Uterus (tissue), 3 donors: ENCODE measurements at regions not wholly inside any gene's neighbourhood (a gene's known extent, or its start where the extent isn't known, plus 50 kb on each side); places are given as distances from the start of the nearest gene placed in this dataset.

Experiments used
- DNase-seq, 2 donors: peaks; one replicate each; pipeline ENCODE4 v3.0.0-alpha.2; 2019 to 2020
- H3K27ac ChIP-seq, 2 donors: fragments of 200-600 bp; sonication (generic); 1 replicate in 1 of 2; 2 replicates in 1 of 2; pipeline ENCODE4 v1.5.1; 2016 to 2018
- H3K27me3 ChIP-seq, 2 donors: fragments of 200-600 bp; sonication (generic); one replicate each; pipeline ENCODE4 v1.5.1; 2018 to 2019; ENCODE audit warnings: control low read depth in 1 of 2
- H3K36me3 ChIP-seq, 2 donors: fragments of 200-600 bp; sonication (generic); one replicate each; pipeline ENCODE4 v1.5.1; 2019; ENCODE audit warnings: control low read depth in 1 of 2
- H3K4me1 ChIP-seq, 2 donors: fragments of 200-600 bp; sonication (generic); one replicate each; pipeline ENCODE4 v1.5.1; 2018 to 2019; ENCODE audit warnings: control low read depth in 1 of 2
- H3K4me3 ChIP-seq, 2 donors: fragments of 200-600 bp; sonication (generic); 1 replicate in 1 of 2; 2 replicates in 1 of 2; pipeline ENCODE4 v1.5.1; 2018 to 2019; ENCODE audit warnings: mild to moderate bottlenecking in 1 of 2
- H3K9me3 ChIP-seq, 2 donors: fragments of 200-600 bp; sonication (generic); one replicate each; pipeline ENCODE4 v1.5.1; 2019; ENCODE audit warnings: control low read depth in 1 of 2
- CTCF ChIP-seq, 4 experiments: fragments of 200-600 bp in 2 of 4; fragments of 450-650 bp in 2 of 4; sonication (generic) in 2 of 4; IDR thresholded peaks; one replicate each; pipeline ENCODE4 v1.5.1; 2016 to 2019; ENCODE audit warnings: antibody characterized with exemption in 4 of 4, mild to moderate bottlenecking in 2 of 4, moderate library complexity in 1 of 4
- POLR2A ChIP-seq, 2 donors: fragments of 450-650 bp; IDR thresholded peaks; one replicate each; pipeline ENCODE4 v1.6.1; 2016; ENCODE audit warnings: antibody characterized with exemption in 2 of 2, mild to moderate bottlenecking in 1 of 2, moderate library complexity in 1 of 2
- intact Hi-C: fragments of 100-400 bp; cut with DNase I; formaldehyde crosslinking; loops from one replicate; pipeline ENCODE4 v1.15.1; 2023; ENCODE audit warnings: low total_unique reads
- donor health status: DM: yes; HTN: yes; CAD: no.

GRCh38 chr7:52669031-52669430 is 366.4 kb upstream of the POM121L12 start:
- intact Hi-C loops = no loop called here
- H3K27ac ChIP-seq = no peak overlapping the region
- no peaks in the 10 kb centered on the region for H3K36me3 ChIP-seq
- TF ChIP-seq POLR2A (IDR thresholded peaks at IDR 0.05) = no peak
- TF ChIP-seq CTCF (IDR thresholded peaks at IDR 0.05) = no peak
- H3K4me3 ChIP-seq = no peak overlapping the region
- no peaks in the 10 kb centered on the region for H3K4me1 ChIP-seq
- H3K9me3 ChIP-seq = no peaks in the 10 kb centered on the region
- H3K27me3 ChIP-seq = no peaks in the 10 kb centered on the region
- DNase-seq = no peak

- no peaks in the 10 kb centered on the region for H3K9me3 ChIP-seq
- DNase-seq = peak in 1 of 2 donors; percentile 11
- H3K27ac ChIP-seq = no peak overlapping the region
- no peaks in the 10 kb centered on the region for H3K27me3 ChIP-seq
- no peak overlapping the region for H3K4me3 ChIP-seq
- no peaks in the 10 kb centered on the region for H3K4me1 ChIP-seq
- intact Hi-C loops = no loop called here
- no peaks in the 10 kb centered on the region for H3K36me3 ChIP-seq
- TF ChIP-seq POLR2A (IDR thresholded peaks at IDR 0.05) = no peak
- no peak for TF ChIP-seq CTCF (IDR thresholded peaks at IDR 0.05)
Observed at GRCh38 chr7:52668435-52668834, 367.0 kb upstream of the POM121L12 start.

GRCh38 chr7:52659178-52659577 is 376.3 kb upstream of the POM121L12 start:
- H3K27me3 ChIP-seq = no peaks in the 10 kb centered on the region

GRCh38 chr7:52656098-52656497 is 379.3 kb upstream of the POM121L12 start:
- peaks cover 0 to 3% of the 10 kb centered on the region in 2 donors for H3K36me3 ChIP-seq
- peaks cover 0 to 1% of the 10 kb centered on the region in 2 donors for H3K9me3 ChIP-seq
- no peaks in the 10 kb centered on the region for H3K27me3 ChIP-seq
- intact Hi-C loops = no loop called here
- H3K4me3 ChIP-seq = no peak overlapping the region
- TF ChIP-seq POLR2A (IDR thresholded peaks at IDR 0.05) (no peak), CTCF (IDR thresholded peaks at IDR 0.05) (no peak)
- no peak overlapping the region for H3K27ac ChIP-seq
- DNase-seq = no peak
- no peaks in the 10 kb centered on the region for H3K4me1 ChIP-seq

More at GRCh38 chr7:52659178-52659577, 376.3 kb upstream of the POM121L12 start:
- TF ChIP-seq CTCF (IDR thresholded peaks at IDR 0.05) (no peak), POLR2A (IDR thresholded peaks at IDR 0.05) (no peak)
- intact Hi-C loops = no loop called here
- no peak overlapping the region for H3K4me3 ChIP-seq
- H3K9me3 ChIP-seq = peaks cover 0 to 4% of the 10 kb centered on the region in 2 donors
- H3K4me1 ChIP-seq = no peaks in the 10 kb centered on the region
- peaks cover 0 to 3% of the 10 kb centered on the region in 2 donors for H3K36me3 ChIP-seq
- no peak overlapping the region for H3K27ac ChIP-seq
- DNase-seq = no peak

GRCh38 chr7:52652621-52653020 is 382.8 kb upstream of the POM121L12 start:
- no peaks in the 10 kb centered on the region for H3K9me3 ChIP-seq
- DNase-seq = no peak
- H3K27ac ChIP-seq = no peak overlapping the region
- H3K4me3 ChIP-seq = no peak overlapping the region
- peaks cover 0 to 3% of the 10 kb centered on the region in 2 donors for H3K36me3 ChIP-seq
- H3K27me3 ChIP-seq = no peaks in the 10 kb centered on the region
- intact Hi-C loops = no loop called here
- H3K4me1 ChIP-seq = no peaks in the 10 kb centered on the region
- TF ChIP-seq POLR2A (IDR thresholded peaks at IDR 0.05) (no peak), CTCF (IDR thresholded peaks at IDR 0.05) (no peak)
